ENCODE measurements at regions not wholly inside any gene's neighbourhood (a gene's known extent, or its start where the extent isn't known, plus 50 kb on each side); places are given as distances from the start of the nearest gene placed in this dataset.

GRCh38 chr4:122065149-122065548 is 87.0 kb upstream of the BLTP1 start:
- POLR2A ChIA-PET = no interaction called here
- CTCF ChIA-PET = no interaction called here
- DNase-seq (ENCODE audit: low read depth, low spot score) = no peak
- no peak overlapping the region for H3K4me3 ChIP-seq (ENCODE audit: low read depth, low read length)
- no peak for TF ChIP-seq CTCF (IDR thresholded peaks at IDR 0.05; ENCODE audit: insufficient read depth, low read length, missing control alignments)

- POLR2A ChIA-PET = no interaction called here
- DNase-seq (ENCODE audit: low read depth, low spot score) = no peak
- no peak for TF ChIP-seq CTCF (IDR thresholded peaks at IDR 0.05; ENCODE audit: insufficient read depth, low read length, missing control alignments)
- CTCF ChIA-PET = no interaction called here
- no peak overlapping the region for H3K4me3 ChIP-seq (ENCODE audit: low read depth, low read length)
Observed at GRCh38 chr4:122053186-122053585, 98.9 kb upstream of the BLTP1 start.

- TF ChIP-seq CTCF (IDR thresholded peaks at IDR 0.05; ENCODE audit: insufficient read depth, low read length, missing control alignments) = no peak
- DNase-seq (ENCODE audit: low read depth, low spot score) = no peak
- ChIA-PET POLR2A (no interaction called here), CTCF (no interaction called here)
- H3K4me3 ChIP-seq (ENCODE audit: low read depth, low read length) = no peak overlapping the region
Observed at GRCh38 chr4:122052677-122053076, 99.5 kb upstream of the BLTP1 start.

GRCh38 chr4:122050841-122051240 is 99.0 kb upstream of the TRPC3 start:
- no peak for DNase-seq (ENCODE audit: low read depth, low spot score)
- POLR2A ChIA-PET = no interaction called here
- CTCF ChIA-PET = no interaction called here

GRCh38 chr4:122047456-122048425 is 95.9 kb upstream of the TRPC3 start:
- DNase-seq (ENCODE audit: low read depth, low spot score) = no peak
- H3K4me3 ChIP-seq (ENCODE audit: low read depth, low read length) = no peak overlapping the region
- TF ChIP-seq CTCF (IDR thresholded peaks at IDR 0.05; ENCODE audit: insufficient read depth, low read length, missing control alignments) = no peak
- POLR2A ChIA-PET = no interaction called here
- CTCF ChIA-PET = no interaction called here

More at GRCh38 chr4:122050841-122051240, 99.0 kb upstream of the TRPC3 start:
- no peak overlapping the region for H3K4me3 ChIP-seq (ENCODE audit: low read depth, low read length)
- TF ChIP-seq CTCF (IDR thresholded peaks at IDR 0.05; ENCODE audit: insufficient read depth, low read length, missing control alignments) = no peak

- POLR2A ChIA-PET = no interaction called here
- H3K4me3 ChIP-seq (ENCODE audit: low read depth, low read length) = no peak overlapping the region
- CTCF ChIA-PET = no interaction called here
- TF ChIP-seq CTCF (IDR thresholded peaks at IDR 0.05; ENCODE audit: insufficient read depth, low read length, missing control alignments) = no peak
- DNase-seq (ENCODE audit: low read depth, low spot score) = no peak
Observed at GRCh38 chr4:122046255-122046654, 94.4 kb upstream of the TRPC3 start.

Data from AG04449 (cell line).